ENCODE measurements at regions not wholly inside any gene's neighbourhood (a gene's known extent, or its start where the extent isn't known, plus 50 kb on each side); places are given as distances from the start of the nearest gene placed in this dataset.

- H3K4me3 ChIP-seq, result no peak overlapping the region
- no peak overlapping the region for H3K27ac ChIP-seq
- H3K4me1 ChIP-seq, result no peaks in the 10 kb centered on the region
- no peaks in the 10 kb centered on the region for H3K27me3 ChIP-seq
- WGBS, 2 donors (ENCODE audit: low coverage in 1 of 2), result 67 to 75% methylated on average over 1 of the region's 1 CpG
- no peak for TF ChIP-seq POLR2AphosphoS5 (IDR thresholded peaks at IDR 0.05)
- no peak for TF ChIP-seq POLR2A (IDR thresholded peaks at IDR 0.05)
- TF ChIP-seq EP300 (IDR thresholded peaks at IDR 0.05), result no peak
- no peak for TF ChIP-seq CTCF (IDR thresholded peaks at IDR 0.05)
- H3K36me3 ChIP-seq, result no peaks in the 10 kb centered on the region
- ATAC-seq, result no peak
- H3K9me3 ChIP-seq, result no peaks in the 10 kb centered on the region
These were observed 430.3 kb upstream of the NRP1 start for GRCh38 chr10:33764694-33765185.

- no peaks in the 10 kb centered on the region for H3K9me3 ChIP-seq
- ATAC-seq, result no peak
These were observed 425.8 kb upstream of the NRP1 start for GRCh38 chr10:33760056-33760943.

GRCh38 chr10:33759191-33759590 lies 424.7 kb upstream of the NRP1 start:
- 90 to 91% methylated on average over 4 to 5 of the region's 5 CpGs for WGBS, 2 donors (ENCODE audit: low coverage in 1 of 2)
- no peak for ATAC-seq
- Histone ChIP-seq H3K36me3 (no peaks in the 10 kb centered on the region), H3K27ac (no peak overlapping the region), H3K4me1 (no peaks in the 10 kb centered on the region), H3K9me3 (no peaks in the 10 kb centered on the region), H3K27me3 (no peaks in the 10 kb centered on the region), H3K4me3 (no peak overlapping the region)
- TF ChIP-seq POLR2A (IDR thresholded peaks at IDR 0.05) (no peak), CTCF (IDR thresholded peaks at IDR 0.05) (no peak), POLR2AphosphoS5 (IDR thresholded peaks at IDR 0.05) (no peak), EP300 (IDR thresholded peaks at IDR 0.05) (no peak)

More at GRCh38 chr10:33760056-33760943, 425.8 kb upstream of the NRP1 start:
- no peaks in the 10 kb centered on the region for H3K4me1 ChIP-seq
- no peaks in the 10 kb centered on the region for H3K27me3 ChIP-seq
- TF ChIP-seq POLR2A (IDR thresholded peaks at IDR 0.05) (no peak), CTCF (IDR thresholded peaks at IDR 0.05) (no peak), POLR2AphosphoS5 (IDR thresholded peaks at IDR 0.05) (no peak), EP300 (IDR thresholded peaks at IDR 0.05) (no peak)
- H3K4me3 ChIP-seq, result no peak overlapping the region
- H3K36me3 ChIP-seq, result no peaks in the 10 kb centered on the region
- no peak overlapping the region for H3K27ac ChIP-seq
- WGBS, 2 donors (ENCODE audit: low coverage in 1 of 2), result 59 to 74% methylated on average over 10 to 11 of the region's 12 CpGs

GRCh38 chr10:33758299-33758698 lies 423.8 kb upstream of the NRP1 start:
- Histone ChIP-seq H3K4me3 (no peak overlapping the region), H3K27ac (no peak overlapping the region), H3K4me1 (no peaks in the 10 kb centered on the region), H3K9me3 (no peaks in the 10 kb centered on the region), H3K27me3 (no peaks in the 10 kb centered on the region), H3K36me3 (no peaks in the 10 kb centered on the region)
- WGBS, 2 donors (ENCODE audit: low coverage in 1 of 2), result 57% methylated on average over 3 of the region's 3 CpGs
- TF ChIP-seq POLR2AphosphoS5 (IDR thresholded peaks at IDR 0.05), result no peak
- ATAC-seq, result no peak

GRCh38 chr10:33754052-33754451 lies 419.6 kb upstream of the NRP1 start:
- Histone ChIP-seq H3K27me3 (no peaks in the 10 kb centered on the region), H3K36me3 (no peaks in the 10 kb centered on the region), H3K27ac (no peak overlapping the region), H3K9me3 (no peaks in the 10 kb centered on the region), H3K4me3 (no peak overlapping the region), H3K4me1 (peaks cover 0 to 7% (median 0%) of the 10 kb centered on the region in 3 donors)
- no peak for ATAC-seq
- TF ChIP-seq CTCF (IDR thresholded peaks at IDR 0.05), result no peak
- no peak for TF ChIP-seq EP300 (IDR thresholded peaks at IDR 0.05)
- no peak for TF ChIP-seq POLR2AphosphoS5 (IDR thresholded peaks at IDR 0.05)
- no peak for TF ChIP-seq POLR2A (IDR thresholded peaks at IDR 0.05)
- WGBS, 2 donors (ENCODE audit: low coverage in 1 of 2), result 94 to 97% methylated on average over 4 of the region's 4 CpGs
